Hepatocyte (in vitro differentiated cells): ENCODE measurements at regions not wholly inside any gene's neighbourhood (a gene's known extent, or its start where the extent isn't known, plus 50 kb on each side); places are given as distances from the start of the nearest gene placed in this dataset.
"Not testable (repeated sequence)": the region's sequence is repeated elsewhere in the genome, so short reads cannot be mapped to it uniquely, and the experiment has no call there.

Experiments
- EZH2 ChIP-seq: fragments of 200-600 bp; sonication (generic); IDR thresholded peaks from 2 replicates; pipeline ENCODE4 v1.6.1; 2016; ENCODE audit warnings: antibody characterized with exemption, mild to moderate bottlenecking, borderline replicate concordance
- EZH2phosphoT487 ChIP-seq: fragments of 200-600 bp; sonication (generic); IDR thresholded peaks from one replicate; pipeline ENCODE4 v1.6.1; 2018; ENCODE audit warnings: antibody characterized with exemption, mild to moderate bottlenecking, low read depth, moderate library complexity; ENCODE audit not compliant: unreplicated experiment, severe bottlenecking
- TF ChIP-seq, protein P1 (sequence below): fragments of 200-600 bp; sonication (generic); IDR thresholded peaks from 2 replicates; pipeline ENCODE4 v1.5.1; 2016; ENCODE audit warnings: antibody characterized with exemption, mild to moderate bottlenecking; ENCODE audit not compliant: poor library complexity

DNA sequence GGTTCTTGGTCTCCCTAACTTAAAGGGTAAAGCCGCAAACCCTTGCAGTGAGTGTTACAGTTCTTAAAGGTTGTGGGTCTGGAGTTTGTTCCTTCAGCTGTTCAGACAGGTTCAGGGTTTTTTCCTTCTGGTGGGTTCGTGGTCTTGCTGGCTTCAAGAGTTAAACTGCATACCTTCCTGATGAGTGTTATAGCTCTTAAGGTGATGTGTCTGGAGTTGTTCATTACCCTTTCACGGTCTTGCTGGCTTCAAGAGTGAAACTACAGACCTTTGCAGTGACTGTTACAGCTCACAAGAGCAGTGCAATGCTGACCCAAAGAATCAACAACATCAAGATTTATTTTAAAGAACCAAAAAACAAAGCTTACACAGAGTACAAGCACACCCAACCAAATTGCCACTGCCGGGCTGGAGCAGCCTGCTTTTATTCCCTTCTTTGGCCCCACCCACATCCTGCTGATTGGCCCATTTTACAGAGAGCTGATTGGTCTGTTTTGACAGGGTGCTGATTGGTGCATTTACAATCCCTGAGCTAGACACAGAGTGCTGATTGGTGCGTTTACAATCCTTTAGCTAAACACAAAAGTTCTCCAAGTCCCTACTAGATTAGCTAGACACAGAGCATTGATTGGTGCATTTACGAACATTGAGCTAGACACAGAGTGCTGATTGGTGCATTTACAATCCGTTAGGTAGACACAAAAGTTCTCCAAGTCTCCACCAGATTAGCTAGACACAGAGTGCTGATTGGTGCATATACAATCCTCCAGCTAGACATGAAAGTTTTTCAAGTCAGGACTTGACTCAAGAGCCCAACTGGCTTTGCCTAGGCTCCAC, 121.2 kb upstream of the TMEM170B start:
- TF ChIP-seq, protein P1, sequence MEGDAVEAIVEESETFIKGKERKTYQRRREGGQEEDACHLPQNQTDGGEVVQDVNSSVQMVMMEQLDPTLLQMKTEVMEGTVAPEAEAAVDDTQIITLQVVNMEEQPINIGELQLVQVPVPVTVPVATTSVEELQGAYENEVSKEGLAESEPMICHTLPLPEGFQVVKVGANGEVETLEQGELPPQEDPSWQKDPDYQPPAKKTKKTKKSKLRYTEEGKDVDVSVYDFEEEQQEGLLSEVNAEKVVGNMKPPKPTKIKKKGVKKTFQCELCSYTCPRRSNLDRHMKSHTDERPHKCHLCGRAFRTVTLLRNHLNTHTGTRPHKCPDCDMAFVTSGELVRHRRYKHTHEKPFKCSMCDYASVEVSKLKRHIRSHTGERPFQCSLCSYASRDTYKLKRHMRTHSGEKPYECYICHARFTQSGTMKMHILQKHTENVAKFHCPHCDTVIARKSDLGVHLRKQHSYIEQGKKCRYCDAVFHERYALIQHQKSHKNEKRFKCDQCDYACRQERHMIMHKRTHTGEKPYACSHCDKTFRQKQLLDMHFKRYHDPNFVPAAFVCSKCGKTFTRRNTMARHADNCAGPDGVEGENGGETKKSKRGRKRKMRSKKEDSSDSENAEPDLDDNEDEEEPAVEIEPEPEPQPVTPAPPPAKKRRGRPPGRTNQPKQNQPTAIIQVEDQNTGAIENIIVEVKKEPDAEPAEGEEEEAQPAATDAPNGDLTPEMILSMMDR = not testable (repeated sequence)
- TF ChIP-seq EZH2, EZH2phosphoT487: not testable (repeated sequence)
